ENCODE measurements at regions not wholly inside any gene's neighbourhood (a gene's known extent, or its start where the extent isn't known, plus 50 kb on each side); places are given as distances from the start of the nearest gene placed in this dataset.

- TF ChIP-seq CTCF (IDR thresholded peaks at IDR 0.05) (no peak), POLR2A (IDR thresholded peaks at IDR 0.05) (no peak)
Observed at GRCh38 chr11:131231317-131231940, 139.0 kb upstream of the NTM start.
